RWPE1 (cell line): ENCODE measurements at regions not wholly inside any gene's neighbourhood (a gene's known extent, or its start where the extent isn't known, plus 50 kb on each side); places are given as distances from the start of the nearest gene placed in this dataset.

Experiments used
- CTCF ChIA-PET: fragments of 350-600 bp; sonication (Branson Sonifier 250); formaldehyde crosslinking; extraction: SDS; loops from one replicate; lab custom pipeline; 2021; lab: Yijun Ruan, JAX
- POLR2A ChIA-PET: fragments of 400-600 bp; formaldehyde crosslinking; extraction: SDS; loops from one replicate; lab custom pipeline; 2020; ENCODE audit warnings: antibody characterized with exemption; ENCODE audit not compliant: low non-redundant PET; lab: Yijun Ruan, JAX
- DNase-seq: peaks from one replicate; pipeline ENCODE4 v3.0.0; 2012; ENCODE audit warnings: low spot score
- H3K27ac ChIP-seq: fragments of 450-650 bp; 2 replicates; pipeline ENCODE4 v1.5.1; 2017
- TF ChIP-seq, protein P1 (sequence below): fragments of 450-650 bp; conservative IDR thresholded peaks from 2 replicates; pipeline ENCODE4 v1.5.1; 2017; ENCODE audit warnings: low read depth, mild to moderate bottlenecking

DNA sequence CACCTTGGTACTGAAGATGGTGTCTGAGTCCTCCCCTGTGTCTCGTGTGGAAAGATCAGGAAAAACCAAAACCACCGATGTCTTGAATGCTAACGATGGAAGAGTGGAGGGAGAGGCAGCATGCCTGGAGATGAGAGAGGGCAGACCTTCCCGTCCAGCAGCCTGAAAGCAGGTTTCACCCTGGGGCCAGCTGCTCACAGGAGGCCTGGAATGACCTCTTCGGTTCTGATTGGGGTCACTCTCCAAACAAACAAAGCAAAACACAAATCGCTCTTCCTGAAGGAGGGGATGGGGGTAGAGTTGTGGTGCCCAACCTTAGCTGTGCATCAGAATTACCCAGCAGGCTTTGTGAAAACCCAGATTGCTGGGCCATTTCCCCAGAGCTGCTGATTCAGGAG, 142.3 kb upstream of the SOX1 start:
- ChIA-PET CTCF (no interaction called here), POLR2A (no interaction called here)
- DNase-seq = no peak
- H3K27ac ChIP-seq = no peak overlapping the region
- TF ChIP-seq, protein P1, sequence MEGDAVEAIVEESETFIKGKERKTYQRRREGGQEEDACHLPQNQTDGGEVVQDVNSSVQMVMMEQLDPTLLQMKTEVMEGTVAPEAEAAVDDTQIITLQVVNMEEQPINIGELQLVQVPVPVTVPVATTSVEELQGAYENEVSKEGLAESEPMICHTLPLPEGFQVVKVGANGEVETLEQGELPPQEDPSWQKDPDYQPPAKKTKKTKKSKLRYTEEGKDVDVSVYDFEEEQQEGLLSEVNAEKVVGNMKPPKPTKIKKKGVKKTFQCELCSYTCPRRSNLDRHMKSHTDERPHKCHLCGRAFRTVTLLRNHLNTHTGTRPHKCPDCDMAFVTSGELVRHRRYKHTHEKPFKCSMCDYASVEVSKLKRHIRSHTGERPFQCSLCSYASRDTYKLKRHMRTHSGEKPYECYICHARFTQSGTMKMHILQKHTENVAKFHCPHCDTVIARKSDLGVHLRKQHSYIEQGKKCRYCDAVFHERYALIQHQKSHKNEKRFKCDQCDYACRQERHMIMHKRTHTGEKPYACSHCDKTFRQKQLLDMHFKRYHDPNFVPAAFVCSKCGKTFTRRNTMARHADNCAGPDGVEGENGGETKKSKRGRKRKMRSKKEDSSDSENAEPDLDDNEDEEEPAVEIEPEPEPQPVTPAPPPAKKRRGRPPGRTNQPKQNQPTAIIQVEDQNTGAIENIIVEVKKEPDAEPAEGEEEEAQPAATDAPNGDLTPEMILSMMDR = no peak

DNA sequence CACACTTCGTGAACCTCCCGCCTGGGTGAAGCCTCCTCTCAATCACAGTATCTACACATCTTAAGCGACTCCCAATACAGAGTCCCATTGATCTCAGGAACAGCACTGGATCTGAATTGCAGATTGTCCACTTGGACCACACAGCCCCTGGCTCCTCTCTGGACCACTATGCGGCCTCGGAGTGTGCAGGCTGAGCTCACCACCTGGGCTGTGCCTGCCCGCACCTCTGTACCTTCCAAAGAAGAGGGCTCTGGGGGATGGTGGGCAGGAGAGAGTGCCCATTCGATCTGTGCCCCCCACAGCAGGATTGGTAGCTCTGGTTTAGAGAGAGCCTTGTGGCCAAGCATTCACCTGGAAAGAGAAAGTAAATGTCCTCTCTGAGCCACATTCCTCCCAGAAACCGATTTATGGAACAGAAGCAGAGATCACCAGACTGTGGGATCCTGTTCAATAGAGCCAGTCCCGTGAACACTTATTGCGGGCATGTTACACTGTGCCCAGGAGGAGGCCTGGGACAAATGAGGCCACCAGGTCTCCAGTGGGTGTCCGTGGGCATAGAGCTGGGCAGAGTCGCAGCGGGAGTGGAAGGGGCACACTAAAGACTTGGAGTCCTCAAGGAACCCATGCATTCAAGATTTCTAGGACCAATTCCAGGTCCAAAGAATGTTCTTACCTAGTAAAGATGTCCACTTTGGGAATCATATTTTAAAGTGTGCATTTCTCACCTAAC, 141.6 kb upstream of the SOX1 start:
- no peak overlapping the region for H3K27ac ChIP-seq
- TF ChIP-seq, protein P1 = no peak
- no peak for DNase-seq
- CTCF ChIA-PET = no interaction called here
- POLR2A ChIA-PET = no interaction called here

DNA sequence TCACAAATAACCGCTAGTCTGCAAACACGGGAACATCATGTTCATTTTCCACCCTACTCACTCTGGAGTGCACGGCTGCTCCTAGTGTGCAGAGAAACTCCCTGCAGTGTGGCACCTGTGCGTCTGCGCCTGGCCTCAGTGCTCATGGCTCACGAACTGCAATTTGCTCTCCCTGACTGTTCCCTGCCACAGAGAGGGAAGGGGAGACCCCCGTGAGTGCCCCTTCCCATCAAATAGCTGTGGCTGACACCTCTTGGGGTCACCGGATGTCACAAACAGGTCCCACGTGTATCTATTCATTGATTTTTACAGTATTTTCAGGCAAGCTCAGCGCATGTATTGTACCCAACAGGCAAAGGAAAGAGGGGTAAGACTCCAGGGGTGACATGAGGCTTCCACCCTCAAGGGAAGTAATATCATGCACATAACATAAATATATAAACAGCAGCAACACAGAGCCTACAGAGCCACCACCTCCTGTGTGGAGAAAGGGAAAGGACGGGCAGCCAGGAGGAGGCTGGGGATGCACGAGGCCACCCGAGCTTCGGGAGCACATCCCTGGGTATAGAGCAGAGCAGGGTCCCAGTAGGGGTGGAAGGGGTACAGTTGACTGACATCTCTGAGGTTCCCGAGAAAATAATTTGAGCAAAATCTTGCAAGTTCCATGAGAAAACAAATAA, 140.3 kb upstream of the SOX1 start:
- CTCF ChIA-PET = interaction anchor here (0.6 kb wide), 1 partner anchor 9 kb away, joined by 6 read pairs; no protein-coding TSS in a partner anchor
- POLR2A ChIA-PET = no interaction called here
- no peak for DNase-seq
- TF ChIP-seq, protein P1 = no peak
- H3K27ac ChIP-seq = no peak overlapping the region

- H3K27ac ChIP-seq = no peak overlapping the region
- TF ChIP-seq, protein P1 = no peak
- DNase-seq = no peak
- ChIA-PET POLR2A (no interaction called here), CTCF (interaction anchor here (0.6 kb wide), 1 partner anchor 9 kb away, joined by 6 read pairs; no protein-coding TSS in a partner anchor)
These were observed 139.8 kb upstream of the SOX1 start for GRCh38 chr13:111927181-111927540.

GRCh38 chr13:111929036-111929616, 137.8 kb upstream of the SOX1 start:
- no peak for DNase-seq
- POLR2A ChIA-PET = no interaction called here
- TF ChIP-seq, protein P1 = no peak
- no peak overlapping the region for H3K27ac ChIP-seq
- CTCF ChIA-PET = no interaction called here

DNA sequence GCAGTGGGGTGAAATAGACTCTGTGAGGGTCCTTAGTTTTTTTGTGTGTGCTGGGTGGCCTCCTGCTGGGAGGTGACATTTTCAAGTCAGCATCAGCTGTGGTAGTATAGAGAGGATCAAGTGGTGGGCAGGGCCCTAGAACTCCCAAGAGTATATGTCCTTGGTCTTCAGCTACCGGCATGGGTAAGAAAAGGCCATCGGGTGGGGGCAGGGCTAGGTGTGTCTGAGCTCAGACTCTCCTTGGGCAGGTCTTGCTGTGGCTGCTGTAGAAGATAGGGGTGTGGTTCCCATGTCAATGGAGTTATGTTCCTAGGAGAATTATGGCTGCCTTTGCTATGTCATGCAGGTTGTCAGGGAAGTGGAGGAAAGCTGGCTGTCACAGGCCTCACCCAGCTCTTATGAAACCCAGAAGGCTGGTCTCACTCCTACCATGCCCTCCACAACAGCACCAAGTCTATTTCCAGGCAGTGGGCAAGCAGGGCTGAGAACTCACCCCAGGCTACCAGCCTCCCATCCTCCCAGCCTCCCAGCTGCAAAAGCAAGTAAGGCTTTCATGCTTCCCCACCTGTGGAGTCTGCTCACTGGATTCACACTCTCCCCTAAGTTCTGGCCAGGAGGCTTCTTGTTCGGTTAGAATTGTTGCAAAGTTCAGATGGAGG, 130.6 kb upstream of the SOX1 start:
- DNase-seq = no peak
- no peak overlapping the region for H3K27ac ChIP-seq
- TF ChIP-seq, protein P1 = no peak
- POLR2A ChIA-PET = no interaction called here
- CTCF ChIA-PET = interaction anchor here (0.7 kb wide), 1 partner anchor 9 kb away, joined by 6 read pairs; no protein-coding TSS in a partner anchor
